ENCODE measurements at regions not wholly inside any gene's neighbourhood (a gene's known extent, or its start where the extent isn't known, plus 50 kb on each side); places are given as distances from the start of the nearest gene placed in this dataset.
A peak's percentile ranks its signal among the peaks of the same experiment; 100 is the strongest.

DNA sequence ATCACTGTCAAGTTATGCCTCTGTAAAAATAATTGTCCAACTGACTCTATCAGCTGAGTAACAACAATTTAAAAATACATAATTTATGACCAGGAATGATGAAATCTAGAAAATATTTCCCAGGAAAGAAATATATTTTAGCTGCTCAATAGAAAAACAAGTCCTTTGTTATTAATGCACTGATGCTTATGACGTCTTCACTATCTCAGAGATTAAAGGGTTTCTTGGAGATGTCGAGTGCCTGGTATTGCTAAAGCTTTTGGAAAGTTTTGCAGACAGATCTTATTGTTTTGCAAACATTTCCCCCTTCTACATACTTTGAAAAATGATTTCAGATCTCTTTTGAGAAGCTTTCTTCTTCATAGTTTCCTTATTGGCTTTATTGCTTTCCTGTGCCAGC lies 154.6 kb upstream of the RPS6KA3 start:
- Mint-ChIP-seq H3K27me3 (ENCODE audit: low read depth in 3 of 3) (peaks cover 0 to 3% (median 1%) of the 10 kb centered on the region in 3 donors), H3K4me3 (no peak overlapping the region), H3K27ac (peak overlapping the region in 4 of 6 donors; percentile 2 to 51 (median 14)), H3K4me1 (peaks cover 15 to 22% of the 10 kb centered on the region in 2 donors), H3K9me3 (no peaks in the 10 kb centered on the region), H3K36me3 (no peaks in the 10 kb centered on the region)
- DNase-seq: no peak

DNA sequence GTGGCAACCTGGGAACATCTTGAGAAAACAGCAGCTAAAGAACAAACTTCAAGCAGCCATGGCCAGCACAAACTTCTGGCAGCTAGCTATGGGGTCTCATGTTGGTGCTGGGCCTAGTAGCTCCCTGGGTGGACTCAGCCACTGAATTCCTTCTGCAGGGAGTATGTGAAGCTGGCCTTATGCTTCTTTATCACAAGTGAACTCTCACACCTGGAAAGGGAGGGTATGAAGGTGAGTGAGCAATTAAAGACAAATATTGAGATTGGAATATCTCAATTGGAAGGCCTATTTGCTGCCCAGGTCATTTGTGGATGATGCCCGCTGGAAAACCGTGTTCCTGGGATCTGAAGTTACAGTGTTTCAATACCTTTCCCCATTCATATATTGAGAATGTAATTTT lies 153.3 kb upstream of the RPS6KA3 start:
- Mint-ChIP-seq H3K9me3 (no peaks in the 10 kb centered on the region), H3K27ac (peak overlapping the region in 2 of 6 donors; percentile 20 to 45), H3K36me3 (no peaks in the 10 kb centered on the region), H3K4me1 (peaks cover 16 to 23% of the 10 kb centered on the region in 2 donors), H3K4me3 (no peak overlapping the region), H3K27me3 (ENCODE audit: low read depth in 3 of 3) (peaks cover 0 to 2% (median 1%) of the 10 kb centered on the region in 3 donors)
- no peak for DNase-seq

DNA sequence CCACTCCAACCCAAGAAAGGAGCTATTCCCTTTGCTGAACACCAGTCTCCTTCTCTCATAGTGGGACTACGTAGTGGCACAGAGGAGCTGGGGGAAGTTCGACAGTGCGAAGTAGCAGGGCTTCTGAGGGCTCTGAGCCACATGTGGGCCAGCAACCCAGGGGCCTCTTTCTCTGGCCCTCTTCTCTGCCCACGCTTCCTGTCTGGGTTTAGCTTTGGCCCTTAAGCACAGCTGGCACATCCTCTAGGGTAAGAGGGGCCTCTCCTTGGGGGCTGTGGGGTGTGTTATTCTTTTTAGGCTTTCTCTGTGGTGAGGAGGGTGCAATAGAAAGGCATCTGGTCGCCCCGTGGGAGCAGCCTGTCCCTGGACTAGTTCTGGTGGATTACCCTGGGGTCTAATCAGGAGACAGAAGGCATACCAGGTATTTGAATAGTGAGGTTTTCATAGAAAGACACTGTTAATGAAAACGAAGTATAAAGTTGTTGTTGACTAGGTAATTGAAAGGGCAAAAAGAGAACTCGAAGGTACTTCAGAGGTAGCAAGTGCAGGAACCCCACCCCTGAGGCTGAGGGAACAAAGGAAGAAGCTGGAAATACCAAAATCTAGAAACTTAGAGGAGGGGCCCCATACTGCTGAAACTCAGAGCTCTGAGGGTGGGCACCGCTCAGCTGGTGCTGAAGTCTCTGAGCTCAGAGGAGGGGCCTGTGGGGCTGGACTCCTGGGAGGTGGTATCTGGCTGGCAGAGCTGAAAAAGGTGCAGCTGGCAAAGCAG lies 151.9 kb upstream of the RPS6KA3 start:
- Mint-ChIP-seq H3K27ac (peak overlapping the region; percentile 43 to 91 (median 86)), H3K4me1 (peaks cover 31 to 38% of the 10 kb centered on the region in 2 donors), H3K9me3 (no peaks in the 10 kb centered on the region), H3K27me3 (ENCODE audit: low read depth in 3 of 3) (peaks cover 0 to 1% (median 0%) of the 10 kb centered on the region in 3 donors), H3K36me3 (no peaks in the 10 kb centered on the region), H3K4me3 (peak overlapping the region; percentile 14 to 58 (median 55))
- DNase-seq: peak in 2 of 3 donors; percentile 11 to 14

GRCh38 chrX:20414762-20415445 lies 148.2 kb upstream of the RPS6KA3 start:
- H3K27me3 Mint-ChIP-seq (ENCODE audit: low read depth in 3 of 3): peaks cover 4 to 7% (median 5%) of the 10 kb centered on the region in 3 donors
- H3K4me3 Mint-ChIP-seq: peak overlapping the region in 1 of 5 donors; percentile 7
- peak overlapping the region; percentile 44 to 95 (median 76) for H3K27ac Mint-ChIP-seq
- no peaks in the 10 kb centered on the region for H3K36me3 Mint-ChIP-seq
- H3K9me3 Mint-ChIP-seq: no peaks in the 10 kb centered on the region
- peaks cover 45 to 50% of the 10 kb centered on the region in 2 donors for H3K4me1 Mint-ChIP-seq
- DNase-seq: no peak

DNA sequence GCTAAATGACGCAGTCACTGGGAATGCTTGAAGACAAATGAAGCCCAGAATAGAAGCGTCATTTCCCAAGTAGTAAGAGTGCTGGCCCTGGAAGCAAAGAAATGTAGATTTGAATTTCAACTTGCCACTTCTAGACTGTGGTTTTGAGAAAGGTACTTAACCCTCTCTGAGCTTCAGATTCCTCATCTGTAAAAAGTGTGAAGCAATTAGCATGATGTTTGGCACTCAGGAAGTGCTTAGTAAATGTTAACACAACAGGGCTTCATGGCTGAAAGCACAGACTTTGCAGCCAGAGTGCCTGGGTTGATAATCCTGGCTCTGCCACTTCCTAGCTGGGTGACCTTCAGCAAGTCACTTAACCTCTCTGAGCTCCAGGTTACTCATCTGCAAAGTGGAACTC lies 147.4 kb upstream of the RPS6KA3 start:
- DNase-seq: no peak
- H3K4me1 Mint-ChIP-seq: peaks cover 44 to 45% of the 10 kb centered on the region in 2 donors
- peak overlapping the region in 2 of 5 donors; percentile 7 to 65 for H3K4me3 Mint-ChIP-seq
- H3K36me3 Mint-ChIP-seq: no peaks in the 10 kb centered on the region
- peaks cover 4 to 7% (median 5%) of the 10 kb centered on the region in 3 donors for H3K27me3 Mint-ChIP-seq (ENCODE audit: low read depth in 3 of 3)
- H3K9me3 Mint-ChIP-seq: no peaks in the 10 kb centered on the region
- H3K27ac Mint-ChIP-seq: peak overlapping the region; percentile 89 to 98 (median 93)

DNA sequence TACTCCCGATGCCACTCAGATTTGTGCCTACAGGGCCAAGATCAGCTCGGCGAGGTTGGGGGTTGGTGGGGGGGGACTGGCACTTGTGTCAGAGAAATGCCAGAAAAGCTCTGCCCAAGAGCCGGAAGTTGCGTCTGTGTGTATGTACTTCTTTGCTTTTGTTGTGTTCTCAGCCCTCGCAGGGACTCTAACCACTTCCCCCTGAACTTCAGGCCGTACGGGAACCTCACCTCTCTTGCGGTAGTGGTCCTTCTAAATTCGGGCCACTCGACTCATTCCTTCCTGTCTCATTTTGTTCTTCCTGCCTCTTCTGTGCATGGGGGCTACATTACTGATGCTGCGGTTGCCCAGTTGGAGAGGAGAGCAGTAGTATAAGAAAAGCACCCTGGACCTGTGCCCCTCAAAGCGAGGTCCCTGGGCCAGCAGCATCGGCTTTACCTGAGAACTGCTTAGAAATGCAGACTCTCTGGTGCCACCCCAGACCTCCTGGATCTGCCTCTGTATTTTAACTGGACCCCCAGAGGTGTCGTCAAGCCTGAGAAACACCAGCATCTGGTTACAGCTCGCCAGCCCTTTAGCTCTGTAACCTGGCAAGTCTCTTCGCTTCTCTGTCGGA lies 146.3 kb upstream of the RPS6KA3 start:
- Mint-ChIP-seq H3K36me3 (no peaks in the 10 kb centered on the region), H3K27ac (peak overlapping the region; percentile 89 to 98 (median 93))

DNA sequence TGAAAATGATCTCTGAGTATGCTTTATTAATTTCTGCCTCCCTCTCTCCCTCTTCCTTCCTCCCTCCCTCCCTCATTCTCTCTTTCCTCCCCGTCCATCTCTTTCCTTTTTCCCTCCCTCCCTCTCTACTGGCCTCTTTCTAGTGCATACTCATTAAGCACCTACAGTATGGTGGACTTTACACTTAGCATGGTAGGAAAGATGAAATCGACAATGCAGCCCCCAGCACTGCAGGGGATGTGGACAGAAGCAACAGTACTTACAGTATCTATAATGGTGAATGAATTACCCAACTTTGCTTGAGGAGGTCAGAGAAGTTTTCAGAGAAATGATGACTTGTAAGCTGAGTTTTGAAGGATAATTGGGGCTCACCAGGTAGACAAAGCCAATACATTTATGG lies 143.8 kb upstream of the RPS6KA3 start:
- H3K4me1 Mint-ChIP-seq: peaks cover 28 to 30% of the 10 kb centered on the region in 2 donors
- no peak for DNase-seq
- peaks cover 0 to 2% (median 0%) of the 10 kb centered on the region in 6 donors for H3K9me3 Mint-ChIP-seq
- no peak overlapping the region for H3K4me3 Mint-ChIP-seq
- H3K36me3 Mint-ChIP-seq: no peaks in the 10 kb centered on the region
- H3K27ac Mint-ChIP-seq: peak overlapping the region in 2 of 6 donors; percentile 4 to 37
- peaks cover 3 to 10% (median 7%) of the 10 kb centered on the region in 3 donors for H3K27me3 Mint-ChIP-seq (ENCODE audit: low read depth in 3 of 3)

More for the DNA sequence above, 146.3 kb upstream of the RPS6KA3 start:
- Mint-ChIP-seq H3K27me3 (ENCODE audit: low read depth in 3 of 3) (peaks cover 3 to 7% (median 7%) of the 10 kb centered on the region in 3 donors), H3K9me3 (peaks cover 0 to 2% (median 0%) of the 10 kb centered on the region in 6 donors), H3K4me1 (peaks cover 33 to 35% of the 10 kb centered on the region in 2 donors), H3K4me3 (peak overlapping the region; percentile 62 to 86 (median 65))
- DNase-seq: peak; percentile 68 to 77 (median 77)

GRCh38 chrX:20409991-20410390 lies 143.3 kb upstream of the RPS6KA3 start:
- DNase-seq: no peak
- H3K27me3 Mint-ChIP-seq (ENCODE audit: low read depth in 3 of 3): peaks cover 3 to 10% (median 7%) of the 10 kb centered on the region in 3 donors
- H3K4me3 Mint-ChIP-seq: no peak overlapping the region
- no peak overlapping the region for H3K27ac Mint-ChIP-seq
- H3K9me3 Mint-ChIP-seq: peaks cover 0 to 2% (median 0%) of the 10 kb centered on the region in 6 donors
- no peaks in the 10 kb centered on the region for H3K36me3 Mint-ChIP-seq
- peaks cover 26 to 29% of the 10 kb centered on the region in 2 donors for H3K4me1 Mint-ChIP-seq

DNA sequence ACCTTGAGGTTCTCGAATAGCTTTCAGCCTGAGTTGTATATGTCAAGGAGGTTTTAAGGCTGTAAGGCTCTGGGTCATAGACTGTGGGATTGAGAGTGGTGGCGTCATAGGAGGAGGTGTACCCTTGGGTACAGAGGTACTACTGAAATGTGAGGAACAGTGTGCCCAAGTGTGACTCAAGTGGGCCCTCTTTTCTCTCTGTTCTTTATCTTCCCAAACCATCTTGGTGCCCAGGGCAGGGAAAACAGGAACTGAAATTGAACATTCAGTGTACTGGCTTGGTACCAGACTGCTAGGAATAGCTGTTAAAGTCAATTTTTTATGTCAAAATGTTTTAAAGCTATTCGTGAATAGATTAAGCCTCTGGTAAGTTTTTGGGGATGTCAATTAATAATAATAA lies 136.2 kb upstream of the RPS6KA3 start:
- no peak for DNase-seq
- H3K27me3 Mint-ChIP-seq (ENCODE audit: low read depth in 3 of 3): peaks cover 0 to 3% (median 2%) of the 10 kb centered on the region in 3 donors
- H3K4me3 Mint-ChIP-seq: no peak overlapping the region
- H3K4me1 Mint-ChIP-seq: no peaks in the 10 kb centered on the region
- no peaks in the 10 kb centered on the region for H3K36me3 Mint-ChIP-seq
- no peak overlapping the region for H3K27ac Mint-ChIP-seq
- no peaks in the 10 kb centered on the region for H3K9me3 Mint-ChIP-seq

- Mint-ChIP-seq H3K27me3 (ENCODE audit: low read depth in 3 of 3) (peaks cover 0 to 9% (median 2%) of the 10 kb centered on the region in 3 donors), H3K4me1 (no peaks in the 10 kb centered on the region), H3K27ac (no peak overlapping the region), H3K36me3 (no peaks in the 10 kb centered on the region), H3K4me3 (no peak overlapping the region), H3K9me3 (no peaks in the 10 kb centered on the region)
- DNase-seq: no peak
Observed at GRCh38 chrX:20399728-20400414, 133.2 kb upstream of the RPS6KA3 start.

GRCh38 chrX:20397587-20397986 lies 130.9 kb upstream of the RPS6KA3 start:
- Mint-ChIP-seq H3K4me1 (no peaks in the 10 kb centered on the region), H3K27me3 (ENCODE audit: low read depth in 3 of 3) (peaks cover 0 to 16% (median 0%) of the 10 kb centered on the region in 3 donors), H3K27ac (no peak overlapping the region), H3K36me3 (no peaks in the 10 kb centered on the region), H3K4me3 (no peak overlapping the region), H3K9me3 (no peaks in the 10 kb centered on the region)
- no peak for DNase-seq

- Mint-ChIP-seq H3K27ac (peak overlapping the region in 1 of 6 donors; percentile 30), H3K36me3 (no peaks in the 10 kb centered on the region), H3K4me3 (no peak overlapping the region), H3K9me3 (no peaks in the 10 kb centered on the region), H3K27me3 (ENCODE audit: low read depth in 3 of 3) (peaks cover 0 to 16% (median 0%) of the 10 kb centered on the region in 3 donors), H3K4me1 (no peaks in the 10 kb centered on the region)
- no peak for DNase-seq
Observed at GRCh38 chrX:20394451-20394850, 127.7 kb upstream of the RPS6KA3 start.

DNA sequence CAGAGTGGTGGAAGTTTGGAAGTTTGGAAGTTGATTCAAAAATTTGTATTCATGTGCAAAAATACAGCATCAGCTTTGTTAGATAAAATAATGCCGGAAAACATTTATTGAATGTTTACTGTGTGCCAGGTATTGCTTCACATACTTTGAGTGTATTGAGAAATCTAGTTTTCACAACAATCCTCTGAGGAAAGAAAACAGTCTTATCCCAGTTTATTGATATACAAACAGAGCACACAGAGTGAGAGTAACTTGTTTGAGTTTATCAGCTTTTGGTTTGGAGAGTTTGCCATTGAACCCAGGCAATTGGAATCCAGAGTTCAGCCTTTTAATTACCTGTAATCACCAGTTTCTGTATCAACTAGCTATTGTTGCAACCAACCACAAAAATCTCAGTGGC lies 127.2 kb upstream of the RPS6KA3 start:
- peak overlapping the region in 1 of 6 donors; percentile 30 for H3K27ac Mint-ChIP-seq

More for the DNA sequence above, 127.2 kb upstream of the RPS6KA3 start:
- peaks cover 0 to 16% (median 0%) of the 10 kb centered on the region in 3 donors for H3K27me3 Mint-ChIP-seq (ENCODE audit: low read depth in 3 of 3)
- H3K4me1 Mint-ChIP-seq: no peaks in the 10 kb centered on the region
- DNase-seq: no peak
- H3K36me3 Mint-ChIP-seq: no peaks in the 10 kb centered on the region
- H3K9me3 Mint-ChIP-seq: no peaks in the 10 kb centered on the region
- H3K4me3 Mint-ChIP-seq: no peak overlapping the region

Measured in immature natural killer cell (primary cell).